ENCODE measurements at regions not wholly inside any gene's neighbourhood (a gene's known extent, or its start where the extent isn't known, plus 50 kb on each side); places are given as distances from the start of the nearest gene placed in this dataset.

DNA sequence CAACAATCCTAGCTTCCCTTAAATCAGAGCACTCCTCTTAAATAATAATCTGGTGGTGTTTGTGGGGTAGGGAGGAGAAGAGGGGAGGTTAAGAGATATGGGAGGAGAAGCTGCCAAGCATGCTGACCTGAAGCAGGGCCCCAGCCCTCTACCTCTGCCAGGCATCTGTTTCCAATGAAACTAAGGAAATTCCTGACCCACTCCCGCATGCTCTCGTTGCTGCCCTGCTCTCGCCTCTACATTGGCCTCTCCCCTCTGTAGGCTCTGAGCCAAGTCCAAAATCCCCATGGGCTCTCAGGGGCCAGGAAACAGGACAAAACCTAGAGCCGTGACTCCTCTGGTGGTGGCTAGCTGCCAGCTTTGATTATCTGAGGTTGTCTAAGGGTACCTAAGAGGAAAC, 559.5 kb upstream of the CDH11 start:
- H3K27ac Mint-ChIP-seq: no peak overlapping the region
- 0 out of 2 replicates have a peak, but pooled peaks cover 6% of the 10 kb centered on the region for H3K36me3 Mint-ChIP-seq (ENCODE audit: low read depth)

DNA sequence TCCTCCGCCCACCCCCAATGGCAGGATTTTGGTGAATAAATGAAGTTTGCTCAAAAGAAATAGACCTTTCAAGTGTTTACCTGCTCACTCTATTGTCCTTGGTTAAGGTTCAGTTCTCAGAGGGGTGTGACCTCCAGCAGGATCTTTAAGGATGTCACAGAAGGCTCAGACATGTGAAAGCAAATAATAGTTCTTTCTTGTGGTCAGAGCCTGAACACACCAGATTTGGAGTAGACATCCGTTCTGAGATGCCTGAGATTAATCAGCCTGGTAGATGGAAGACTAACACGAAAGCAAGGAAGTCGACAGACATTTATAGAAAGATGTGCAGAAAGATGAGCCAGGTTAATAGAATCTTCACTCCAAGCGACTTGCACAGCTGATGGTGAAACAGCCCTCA, 557.9 kb upstream of the CDH11 start:
- H3K4me3 Mint-ChIP-seq: no peak overlapping the region
- TF ChIP-seq CTCF (IDR thresholded peaks at IDR 0.05): no peak
- 0 out of 2 replicates have a peak, but pooled peaks cover 6% of the 10 kb centered on the region for H3K36me3 Mint-ChIP-seq (ENCODE audit: low read depth)

More for the DNA sequence above, 559.5 kb upstream of the CDH11 start:
- H3K9me3 Mint-ChIP-seq: peaks cover 10% of the 10 kb centered on the region; the same call in 1 of the 2 replicates
- TF ChIP-seq CTCF (IDR thresholded peaks at IDR 0.05): no peak
- peaks cover 7% of the 10 kb centered on the region for H3K27me3 Mint-ChIP-seq (ENCODE audit: insufficient read depth)
- no peak overlapping the region for H3K4me3 Mint-ChIP-seq
- H3K4me1 Mint-ChIP-seq (ENCODE audit: low read depth): peaks cover 5% of the 10 kb centered on the region; the same call in 1 of the 2 replicates
- DNase-seq: no peak

DNA sequence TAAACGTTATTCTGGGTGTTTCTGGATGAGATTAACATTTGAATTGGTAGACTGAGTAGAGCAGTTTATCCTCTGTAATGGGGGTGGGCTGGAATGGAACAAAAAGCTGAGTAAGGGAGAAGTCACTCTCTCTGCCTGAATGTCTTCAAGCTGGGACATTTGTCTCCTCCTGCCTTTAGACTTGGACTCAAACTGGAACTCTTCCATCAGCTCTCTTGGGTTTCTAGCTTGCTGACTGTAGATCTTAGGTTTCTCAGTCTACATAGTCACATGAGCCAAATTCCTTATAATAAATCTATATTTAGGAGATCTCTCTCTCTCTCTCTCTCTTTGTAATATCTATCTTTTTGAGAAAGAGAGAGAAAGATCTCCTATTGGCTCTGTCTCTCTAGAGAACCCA, 553.3 kb upstream of the CDH11 start:
- Mint-ChIP-seq H3K9me3 (no peaks in the 10 kb centered on the region), H3K36me3 (ENCODE audit: low read depth) (no peaks in the 10 kb centered on the region), H3K4me3 (no peak overlapping the region), H3K27ac (no peak overlapping the region), H3K27me3 (ENCODE audit: insufficient read depth) (peaks cover 6% of the 10 kb centered on the region), H3K4me1 (ENCODE audit: low read depth) (peaks cover 14% of the 10 kb centered on the region)
- no peak for TF ChIP-seq CTCF (IDR thresholded peaks at IDR 0.05)
- DNase-seq: no peak

More for the DNA sequence above, 557.9 kb upstream of the CDH11 start:
- Mint-ChIP-seq H3K9me3 (peaks cover 10% of the 10 kb centered on the region; the same call in 1 of the 2 replicates), H3K4me1 (ENCODE audit: low read depth) (peaks cover 5% of the 10 kb centered on the region; the same call in 1 of the 2 replicates), H3K27me3 (ENCODE audit: insufficient read depth) (peaks cover 3% of the 10 kb centered on the region), H3K27ac (no peak overlapping the region)
- no peak for DNase-seq

DNA sequence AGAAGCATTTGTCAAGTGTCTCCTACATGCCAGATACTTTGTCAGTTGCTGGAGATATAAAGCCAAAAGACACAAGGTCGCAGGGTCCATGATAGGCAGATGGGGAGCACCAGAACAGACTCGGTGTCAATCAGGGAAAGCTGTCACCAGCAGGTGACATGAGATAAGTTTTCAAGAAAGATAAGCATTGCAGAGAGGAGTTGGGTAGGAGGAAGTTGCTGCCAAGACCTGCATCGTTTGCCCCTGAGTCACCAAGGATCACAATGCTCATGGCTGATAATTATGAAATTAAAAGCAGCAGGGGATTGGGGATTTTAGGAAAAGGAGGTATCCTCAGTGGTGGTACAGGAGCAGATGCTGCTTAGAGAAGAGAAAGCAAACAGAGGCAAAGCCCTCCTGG, 551.1 kb upstream of the CDH11 start:
- Mint-ChIP-seq H3K9me3 (no peaks in the 10 kb centered on the region), H3K27me3 (ENCODE audit: insufficient read depth) (peaks cover 6% of the 10 kb centered on the region)

GRCh38 chr16:65671071-65671470, 549.2 kb upstream of the CDH11 start:
- Mint-ChIP-seq H3K27me3 (ENCODE audit: insufficient read depth) (peaks cover 6% of the 10 kb centered on the region), H3K9me3 (no peaks in the 10 kb centered on the region), H3K4me3 (no peak overlapping the region), H3K4me1 (ENCODE audit: low read depth) (peaks cover 11% of the 10 kb centered on the region), H3K27ac (no peak overlapping the region), H3K36me3 (ENCODE audit: low read depth) (no peaks in the 10 kb centered on the region)
- DNase-seq: no peak
- no peak for TF ChIP-seq CTCF (IDR thresholded peaks at IDR 0.05)

More for the DNA sequence above, 551.1 kb upstream of the CDH11 start:
- no peak overlapping the region for H3K4me3 Mint-ChIP-seq
- H3K36me3 Mint-ChIP-seq (ENCODE audit: low read depth): no peaks in the 10 kb centered on the region
- no peak for DNase-seq
- H3K27ac Mint-ChIP-seq: no peak overlapping the region
- TF ChIP-seq CTCF (IDR thresholded peaks at IDR 0.05): no peak
- peaks cover 9% of the 10 kb centered on the region for H3K4me1 Mint-ChIP-seq (ENCODE audit: low read depth)
